Stimulated activated effector memory CD8-positive, alpha-beta T cell treated with anti-CD3 and anti-CD28 coated beads, Interleukin-12 subunit alpha, Interleukin-12 subunit beta, amount 100 ng/mL, for 72 hours (primary cell): ENCODE measurements at regions not wholly inside any gene's neighbourhood (a gene's known extent, or its start where the extent isn't known, plus 50 kb on each side); places are given as distances from the start of the nearest gene placed in this dataset.

ENCODE experiments used
- ATAC-seq: fragments of 150-1000 bp; cut with Tn5 transposase; 2 replicates; pipeline ENCODE4 v1.10.0; 2021
- DNase-seq, 2 donors: peaks; one replicate each; pipeline ENCODE4 v3.0.0; 2021 to 2022; ENCODE audit warnings: low spot score in 2 of 2
- H3K27ac Mint-ChIP-seq: one replicate; pipeline ENCODE4 v1.8.0; 2022; ENCODE audit warnings: mild to moderate bottlenecking, mixed read lengths
- H3K36me3 Mint-ChIP-seq: one replicate; pipeline ENCODE4 v1.8.0; 2022; ENCODE audit warnings: mild to moderate bottlenecking, mixed read lengths
- H3K4me1 Mint-ChIP-seq: one replicate; pipeline ENCODE4 v1.8.0; 2022; ENCODE audit warnings: mixed read lengths
- H3K4me3 Mint-ChIP-seq: one replicate; pipeline ENCODE4 v1.8.0; 2022; ENCODE audit warnings: mild to moderate bottlenecking, mixed read lengths
- H3K9me3 Mint-ChIP-seq: one replicate; pipeline ENCODE4 v1.8.0; 2022; ENCODE audit warnings: mixed read lengths

GRCh38 chr6:164906766-164907165 is 402.6 kb downstream of the C6orf118 start:
- Mint-ChIP-seq H3K27ac (no peak overlapping the region), H3K9me3 (no peaks in the 10 kb centered on the region)
- no peak for ATAC-seq

DNA sequence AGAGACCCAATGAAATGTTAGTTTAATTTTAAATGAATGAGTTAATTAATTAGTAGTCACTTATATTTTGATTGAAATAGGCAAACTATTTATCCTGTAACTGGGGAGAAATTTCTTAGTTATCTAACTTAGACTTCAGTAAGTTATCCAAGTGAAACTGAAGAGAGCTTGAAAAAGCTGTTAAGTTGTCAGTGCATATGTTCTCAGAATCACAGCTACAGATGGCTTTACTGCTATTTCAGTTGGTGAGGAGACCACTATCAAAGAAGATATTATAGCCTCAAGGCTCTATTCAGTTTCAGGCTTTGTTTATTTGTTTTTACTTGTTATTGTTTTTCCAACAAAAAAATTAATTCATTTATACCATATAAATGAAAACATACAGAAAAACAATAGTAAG is 404.1 kb downstream of the C6orf118 start:
- Mint-ChIP-seq H3K27ac (no peak overlapping the region), H3K4me3 (no peak overlapping the region), H3K9me3 (no peaks in the 10 kb centered on the region), H3K36me3 (no peaks in the 10 kb centered on the region), H3K4me1 (no peaks in the 10 kb centered on the region)
- no peak for DNase-seq
- ATAC-seq = no peak

More at GRCh38 chr6:164906766-164907165, 402.6 kb downstream of the C6orf118 start:
- Mint-ChIP-seq H3K36me3 (no peaks in the 10 kb centered on the region), H3K4me3 (no peak overlapping the region), H3K4me1 (no peaks in the 10 kb centered on the region)
- no peak for DNase-seq

- ATAC-seq (no peak), DNase-seq (no peak)
- H3K27ac Mint-ChIP-seq = no peak overlapping the region
- H3K4me1 Mint-ChIP-seq = no peaks in the 10 kb centered on the region
- H3K9me3 Mint-ChIP-seq = peaks cover 18% of the 10 kb centered on the region
- H3K36me3 Mint-ChIP-seq = no peaks in the 10 kb centered on the region
- H3K4me3 Mint-ChIP-seq = no peak overlapping the region
These were observed 411.0 kb downstream of the C6orf118 start for GRCh38 chr6:164898412-164898811.

DNA sequence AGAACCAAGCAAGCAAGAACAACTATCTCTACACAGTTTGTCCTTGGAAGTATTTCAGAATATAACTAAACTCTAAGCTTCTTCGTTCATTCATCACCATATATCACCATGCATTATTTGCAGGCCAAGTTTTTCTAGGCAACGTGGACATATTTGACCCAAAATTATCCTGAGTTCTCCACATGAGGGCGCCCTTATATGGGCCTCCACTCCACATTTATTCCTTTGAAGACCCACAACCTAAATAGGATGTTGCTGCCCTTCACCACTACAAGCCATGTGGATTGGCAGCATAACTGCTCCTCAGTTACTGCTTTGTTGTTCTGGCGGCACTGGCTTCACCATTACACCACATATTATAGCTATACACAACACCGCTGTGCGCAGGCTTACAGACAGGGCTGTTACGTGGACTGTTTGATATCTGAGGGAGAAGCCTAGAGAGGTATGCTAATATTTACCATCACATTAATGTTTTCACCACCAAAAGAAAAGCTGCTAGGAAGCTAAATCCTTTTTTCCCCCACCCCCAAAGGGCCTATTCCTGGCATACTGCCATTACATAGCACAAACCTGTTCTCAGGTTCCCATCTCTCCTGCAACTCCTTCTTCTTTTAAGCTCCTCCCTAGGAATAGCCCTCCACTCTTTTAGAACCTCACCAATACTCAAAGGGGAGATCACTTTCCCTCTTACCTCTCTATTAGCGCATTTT is 411.7 kb downstream of the C6orf118 start:
- H3K4me3 Mint-ChIP-seq = no peak overlapping the region
- no peaks in the 10 kb centered on the region for H3K4me1 Mint-ChIP-seq
- H3K36me3 Mint-ChIP-seq = no peaks in the 10 kb centered on the region
- H3K9me3 Mint-ChIP-seq = peaks cover 18% of the 10 kb centered on the region
- DNase-seq (no peak), ATAC-seq (no peak)
- H3K27ac Mint-ChIP-seq = no peak overlapping the region

DNA sequence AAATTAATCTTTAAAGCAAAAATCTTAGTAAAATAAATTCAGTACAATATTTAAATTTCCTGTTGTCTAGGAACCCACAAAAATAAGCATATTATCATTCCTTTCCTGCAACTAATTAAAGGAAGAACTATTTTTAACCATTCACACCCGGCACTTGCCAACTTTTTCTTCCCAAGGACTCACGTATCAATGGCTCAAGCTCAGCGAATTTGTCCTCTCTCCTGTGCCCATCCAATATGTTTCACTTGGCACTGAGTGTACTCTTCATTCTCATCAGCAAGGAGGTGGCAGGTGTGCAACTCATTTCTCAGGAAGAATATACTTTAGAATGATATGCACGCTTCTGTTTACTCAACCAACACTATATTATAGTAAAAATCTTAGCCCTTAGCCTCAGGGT is 419.4 kb downstream of the C6orf118 start:
- Mint-ChIP-seq H3K36me3 (no peaks in the 10 kb centered on the region), H3K4me1 (no peaks in the 10 kb centered on the region), H3K4me3 (no peak overlapping the region), H3K27ac (no peak overlapping the region), H3K9me3 (peaks cover 1% of the 10 kb centered on the region)
- DNase-seq = no peak
- ATAC-seq = no peak

- H3K27ac Mint-ChIP-seq = no peak overlapping the region
- H3K4me1 Mint-ChIP-seq = no peaks in the 10 kb centered on the region
- no peaks in the 10 kb centered on the region for H3K36me3 Mint-ChIP-seq
- H3K9me3 Mint-ChIP-seq = no peaks in the 10 kb centered on the region
- ATAC-seq (no peak), DNase-seq (no peak)
- H3K4me3 Mint-ChIP-seq = no peak overlapping the region
These were observed 421.7 kb downstream of the C6orf118 start for GRCh38 chr6:164887660-164888059.

GRCh38 chr6:164882236-164882635 is 427.2 kb downstream of the C6orf118 start:
- no peak overlapping the region for H3K4me3 Mint-ChIP-seq
- H3K27ac Mint-ChIP-seq = no peak overlapping the region
- ATAC-seq (no peak), DNase-seq (no peak)
- H3K36me3 Mint-ChIP-seq = no peaks in the 10 kb centered on the region
- H3K4me1 Mint-ChIP-seq = no peaks in the 10 kb centered on the region
- peaks cover 3% of the 10 kb centered on the region for H3K9me3 Mint-ChIP-seq

DNA sequence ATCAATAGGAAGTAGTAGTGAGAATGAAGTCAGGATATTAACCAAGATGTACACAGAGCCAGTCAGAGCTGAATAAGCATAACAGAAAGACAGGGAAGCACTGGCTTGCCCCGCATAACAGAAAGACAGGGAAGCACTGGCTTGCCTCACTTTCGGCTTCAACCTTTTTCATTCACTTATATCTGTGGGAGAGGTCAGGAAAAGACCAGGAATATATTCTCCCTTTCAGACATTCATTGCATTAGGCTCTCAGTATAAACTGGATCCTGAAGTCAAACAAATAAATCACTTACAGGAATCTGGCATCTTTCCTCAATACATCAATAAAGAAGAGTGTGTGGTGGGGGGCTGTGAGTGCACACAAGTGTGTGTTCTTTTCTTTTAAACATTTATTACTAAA is 437.6 kb downstream of the C6orf118 start:
- ATAC-seq (no peak), DNase-seq (no peak)
- Mint-ChIP-seq H3K9me3 (peaks cover 14% of the 10 kb centered on the region), H3K27ac (no peak overlapping the region), H3K36me3 (no peaks in the 10 kb centered on the region), H3K4me3 (no peak overlapping the region), H3K4me1 (no peaks in the 10 kb centered on the region)

GRCh38 chr6:164870164-164870563 is 439.2 kb downstream of the C6orf118 start:
- no peak overlapping the region for H3K27ac Mint-ChIP-seq
- no peak overlapping the region for H3K4me3 Mint-ChIP-seq
- H3K4me1 Mint-ChIP-seq = no peaks in the 10 kb centered on the region
- peaks cover 20% of the 10 kb centered on the region for H3K9me3 Mint-ChIP-seq
- DNase-seq (no peak), ATAC-seq (no peak)
- no peaks in the 10 kb centered on the region for H3K36me3 Mint-ChIP-seq

- H3K4me1 Mint-ChIP-seq = no peaks in the 10 kb centered on the region
- no peak overlapping the region for H3K4me3 Mint-ChIP-seq
- H3K36me3 Mint-ChIP-seq = no peaks in the 10 kb centered on the region
- peaks cover 13% of the 10 kb centered on the region for H3K9me3 Mint-ChIP-seq
- DNase-seq = no peak
- no peak for ATAC-seq
- no peak overlapping the region for H3K27ac Mint-ChIP-seq
These were observed 447.4 kb downstream of the C6orf118 start for GRCh38 chr6:164861967-164862366.

DNA sequence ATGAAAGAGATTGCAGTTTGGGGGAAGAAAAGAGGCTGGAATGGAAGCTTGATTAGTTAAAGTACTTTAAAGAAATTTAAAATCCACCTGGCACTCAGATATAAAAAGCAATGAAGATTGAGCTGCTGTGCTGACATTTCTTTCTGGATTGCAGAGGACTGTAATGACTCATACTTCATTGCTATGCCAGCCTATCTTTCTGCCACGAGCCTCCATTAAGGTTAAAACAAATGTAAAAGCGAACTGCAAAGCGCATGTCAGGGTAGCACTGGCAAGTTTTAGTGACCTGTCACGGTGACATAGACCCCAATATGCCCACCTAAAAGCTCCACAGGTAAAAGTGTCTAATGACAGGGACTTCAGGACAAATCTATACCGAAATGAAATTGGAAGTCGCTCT is 449.6 kb downstream of the C6orf118 start:
- Mint-ChIP-seq H3K4me3 (no peak overlapping the region), H3K4me1 (no peaks in the 10 kb centered on the region), H3K27ac (no peak overlapping the region), H3K36me3 (no peaks in the 10 kb centered on the region), H3K9me3 (peaks cover 10% of the 10 kb centered on the region)
- DNase-seq (no peak), ATAC-seq (no peak)

GRCh38 chr6:164856138-164856537 is 453.3 kb downstream of the C6orf118 start:
- Mint-ChIP-seq H3K4me1 (no peaks in the 10 kb centered on the region), H3K36me3 (no peaks in the 10 kb centered on the region), H3K27ac (no peak overlapping the region), H3K9me3 (peaks cover 3% of the 10 kb centered on the region), H3K4me3 (no peak overlapping the region)
- no peak for DNase-seq
- ATAC-seq = no peak

- no peak for DNase-seq
- H3K36me3 Mint-ChIP-seq = no peaks in the 10 kb centered on the region
- no peak overlapping the region for H3K27ac Mint-ChIP-seq
- peaks cover 3% of the 10 kb centered on the region for H3K9me3 Mint-ChIP-seq
- no peak overlapping the region for H3K4me3 Mint-ChIP-seq
- H3K4me1 Mint-ChIP-seq = no peaks in the 10 kb centered on the region
- no peak for ATAC-seq
These were observed 454.1 kb downstream of the C6orf118 start for GRCh38 chr6:164855281-164855680.

- no peak for DNase-seq
- Mint-ChIP-seq H3K9me3 (peaks cover 3% of the 10 kb centered on the region), H3K4me1 (no peaks in the 10 kb centered on the region), H3K36me3 (no peaks in the 10 kb centered on the region), H3K4me3 (no peak overlapping the region), H3K27ac (no peak overlapping the region)
- ATAC-seq = no peak
These were observed 454.9 kb downstream of the C6orf118 start for GRCh38 chr6:164854526-164854925.

- no peaks in the 10 kb centered on the region for H3K4me1 Mint-ChIP-seq
- DNase-seq (no peak), ATAC-seq (no peak)
- no peak overlapping the region for H3K27ac Mint-ChIP-seq
- H3K9me3 Mint-ChIP-seq = peaks cover 3% of the 10 kb centered on the region
- no peaks in the 10 kb centered on the region for H3K36me3 Mint-ChIP-seq
- H3K4me3 Mint-ChIP-seq = no peak overlapping the region
These were observed 463.6 kb downstream of the C6orf118 start for GRCh38 chr6:164845773-164846172.

DNA sequence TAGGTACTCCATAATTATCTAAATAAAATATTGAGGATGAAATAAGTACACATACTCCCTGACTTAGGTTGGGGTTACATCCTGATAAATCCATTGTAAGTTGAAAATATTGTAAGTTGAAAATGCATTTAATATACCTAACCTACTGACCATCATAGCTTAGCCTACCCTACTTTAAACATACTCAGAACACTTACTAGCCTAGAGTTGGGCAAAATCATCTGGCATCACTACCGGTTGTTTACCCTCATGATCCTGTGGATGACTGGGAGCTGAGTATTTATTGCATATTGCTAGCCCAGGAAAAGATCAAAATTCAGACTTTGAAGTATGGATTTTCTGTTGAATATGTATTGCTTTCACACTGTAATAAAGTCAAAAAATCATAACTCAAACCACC is 467.3 kb downstream of the C6orf118 start:
- H3K4me1 Mint-ChIP-seq = no peaks in the 10 kb centered on the region
- DNase-seq = no peak
- no peak for ATAC-seq
- H3K9me3 Mint-ChIP-seq = peaks cover 6% of the 10 kb centered on the region
- no peak overlapping the region for H3K27ac Mint-ChIP-seq
- H3K4me3 Mint-ChIP-seq = no peak overlapping the region
- H3K36me3 Mint-ChIP-seq = no peaks in the 10 kb centered on the region
